ENCODE measurements at regions not wholly inside any gene's neighbourhood (a gene's known extent, or its start where the extent isn't known, plus 50 kb on each side); places are given as distances from the start of the nearest gene placed in this dataset.

- TF ChIP-seq SIN3A (IDR thresholded peaks at IDR 0.05; ENCODE audit: borderline replicate concordance, insufficient read depth, low read length) (no peak), POLR2AphosphoS5 (IDR thresholded peaks at IDR 0.05; ENCODE audit: low read depth, low read length) (no peak)
These were observed 537.3 kb upstream of the SEMA6D start for GRCh38 chr15:47179988-47180387.
